Stomach (tissue), 4 donors: ENCODE measurements at regions not wholly inside any gene's neighbourhood (a gene's known extent, or its start where the extent isn't known, plus 50 kb on each side); places are given as distances from the start of the nearest gene placed in this dataset.

Experiments
- CTCF ChIP-seq, 7 experiments: fragments of 450-650 bp in 4 of 7; fragments of 200-600 bp in 3 of 7; sonication (generic) in 3 of 7; IDR thresholded peaks; one replicate each; pipeline ENCODE4 v1.5.1; 2016 to 2019; ENCODE audit warnings: antibody characterized with exemption in 7 of 7, control low read depth in 2 of 7, mild to moderate bottlenecking in 1 of 7
- EP300 ChIP-seq: sonication (generic); formaldehyde crosslinking; IDR thresholded peaks from one replicate; pipeline ENCODE4 v1.6.1; 2017; ENCODE audit warnings: antibody characterized with exemption
- POLR2A ChIP-seq, 4 donors: fragments of 450-650 bp; IDR thresholded peaks; one replicate each; pipeline ENCODE4 v1.6.1; 2016; ENCODE audit warnings: antibody characterized with exemption in 4 of 4, control low read depth in 2 of 4, mild to moderate bottlenecking in 1 of 4, moderate library complexity in 1 of 4
- POLR2AphosphoS5 ChIP-seq, 3 donors: sonication (generic); formaldehyde crosslinking; IDR thresholded peaks; one replicate each; pipeline ENCODE4 v1.6.1; 2016; ENCODE audit warnings: antibody characterized with exemption in 3 of 3

- TF ChIP-seq CTCF (IDR thresholded peaks at IDR 0.05) (no peak), POLR2A (IDR thresholded peaks at IDR 0.05) (no peak), EP300 (no peak), POLR2AphosphoS5 (IDR thresholded peaks at IDR 0.05) (no peak)
Measured at GRCh38 chr1:199792874-199793273, 234.6 kb upstream of the NR5A2 start.
